Upper lobe of right lung (tissue), 1 donor: ENCODE measurements at regions not wholly inside any gene's neighbourhood (a gene's known extent, or its start where the extent isn't known, plus 50 kb on each side); places are given as distances from the start of the nearest gene placed in this dataset.

Experiments
- ATAC-seq: fragments of 200-7000 bp; cut with Tn5 transposase; one replicate; pipeline ENCODE4 v1.9.1; 2020; ENCODE audit warnings: mild to moderate bottlenecking, moderate library complexity
- DNase-seq: peaks from one replicate; pipeline ENCODE4 v3.0.0-alpha.2; 2020
- H3K27ac ChIP-seq: fragments of 200-600 bp; one replicate; pipeline ENCODE4 v1.8.0; 2022
- H3K27me3 ChIP-seq: fragments of 200-600 bp; one replicate; pipeline ENCODE4 v1.8.0; 2022; ENCODE audit warnings: mild to moderate bottlenecking
- H3K36me3 ChIP-seq: fragments of 200-600 bp; one replicate; pipeline ENCODE4 v1.8.0; 2022
- H3K4me1 ChIP-seq: fragments of 200-600 bp; one replicate; pipeline ENCODE4 v1.8.0; 2022
- H3K4me3 ChIP-seq: fragments of 200-600 bp; one replicate; pipeline ENCODE4 v1.8.0; 2022; ENCODE audit warnings: mild to moderate bottlenecking
- H3K9me3 ChIP-seq: fragments of 200-600 bp; one replicate; pipeline ENCODE4 v1.8.0; 2022
- intact Hi-C: fragments of 100-400 bp; cut with DNase I; formaldehyde crosslinking; loops from one replicate; pipeline ENCODE4 v1.11.0; 2022
- TF ChIP-seq, protein P1 (sequence below): fragments of 200-600 bp; IDR thresholded peaks from one replicate; pipeline ENCODE4 v1.8.0; 2022; ENCODE audit warnings: antibody characterized with exemption
- donor health status: DM: no; HTN: yes; CAD: no; lungs with severe emphysema.

DNA sequence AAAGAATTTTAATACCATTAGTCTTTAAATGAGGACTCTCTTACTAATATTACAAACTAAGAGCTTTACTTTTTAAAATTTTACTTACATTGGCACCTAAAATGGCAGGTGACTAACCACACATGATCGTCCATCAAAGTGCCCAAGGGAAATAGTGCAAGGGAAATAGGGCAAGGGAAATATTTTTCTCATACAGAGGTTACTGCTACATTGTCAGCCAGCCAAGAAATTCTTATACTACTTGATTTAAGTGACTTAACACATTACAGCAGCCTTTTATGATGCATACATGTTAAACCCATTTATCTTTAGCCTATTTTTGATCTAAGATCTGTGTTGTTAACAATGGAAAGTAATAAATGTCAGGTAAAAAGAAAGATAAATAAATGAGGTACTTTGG, 587.2 kb upstream of the PKDCC start:
- Histone ChIP-seq H3K4me3 (no peak overlapping the region), H3K4me1 (no peaks in the 10 kb centered on the region), H3K27ac (no peak overlapping the region), H3K36me3 (no peaks in the 10 kb centered on the region), H3K9me3 (no peaks in the 10 kb centered on the region), H3K27me3 (no peaks in the 10 kb centered on the region)
- no peak for DNase-seq
- ATAC-seq = no peak
- intact Hi-C loops = no loop called here
- TF ChIP-seq, protein P1, sequence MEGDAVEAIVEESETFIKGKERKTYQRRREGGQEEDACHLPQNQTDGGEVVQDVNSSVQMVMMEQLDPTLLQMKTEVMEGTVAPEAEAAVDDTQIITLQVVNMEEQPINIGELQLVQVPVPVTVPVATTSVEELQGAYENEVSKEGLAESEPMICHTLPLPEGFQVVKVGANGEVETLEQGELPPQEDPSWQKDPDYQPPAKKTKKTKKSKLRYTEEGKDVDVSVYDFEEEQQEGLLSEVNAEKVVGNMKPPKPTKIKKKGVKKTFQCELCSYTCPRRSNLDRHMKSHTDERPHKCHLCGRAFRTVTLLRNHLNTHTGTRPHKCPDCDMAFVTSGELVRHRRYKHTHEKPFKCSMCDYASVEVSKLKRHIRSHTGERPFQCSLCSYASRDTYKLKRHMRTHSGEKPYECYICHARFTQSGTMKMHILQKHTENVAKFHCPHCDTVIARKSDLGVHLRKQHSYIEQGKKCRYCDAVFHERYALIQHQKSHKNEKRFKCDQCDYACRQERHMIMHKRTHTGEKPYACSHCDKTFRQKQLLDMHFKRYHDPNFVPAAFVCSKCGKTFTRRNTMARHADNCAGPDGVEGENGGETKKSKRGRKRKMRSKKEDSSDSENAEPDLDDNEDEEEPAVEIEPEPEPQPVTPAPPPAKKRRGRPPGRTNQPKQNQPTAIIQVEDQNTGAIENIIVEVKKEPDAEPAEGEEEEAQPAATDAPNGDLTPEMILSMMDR = no peak

DNA sequence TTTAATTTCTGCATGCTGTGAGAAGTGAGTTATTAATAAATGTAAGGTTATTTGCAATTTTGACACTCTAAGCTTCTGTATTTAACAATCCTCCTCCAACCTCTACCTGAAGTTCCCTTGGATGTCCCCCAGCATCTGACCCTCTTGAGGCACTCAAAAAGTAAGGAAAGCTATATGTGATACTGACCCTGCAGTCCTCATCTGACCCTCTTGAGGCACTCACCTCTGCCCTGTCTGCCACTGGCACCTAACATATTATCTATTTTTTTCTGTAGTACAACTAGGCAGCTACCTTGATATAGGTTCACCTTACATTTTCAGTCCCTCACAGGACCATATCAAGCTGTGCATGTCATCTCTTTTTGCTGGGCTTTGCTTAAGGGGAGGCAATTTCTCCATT, 583.4 kb upstream of the PKDCC start:
- H3K9me3 ChIP-seq = no peaks in the 10 kb centered on the region
- intact Hi-C loops = no loop called here
- ATAC-seq (no peak), DNase-seq (no peak)
- no peak overlapping the region for H3K4me3 ChIP-seq
- TF ChIP-seq, protein P1 = no peak
- no peaks in the 10 kb centered on the region for H3K36me3 ChIP-seq
- H3K27me3 ChIP-seq = no peaks in the 10 kb centered on the region
- no peak overlapping the region for H3K27ac ChIP-seq
- H3K4me1 ChIP-seq = no peaks in the 10 kb centered on the region

DNA sequence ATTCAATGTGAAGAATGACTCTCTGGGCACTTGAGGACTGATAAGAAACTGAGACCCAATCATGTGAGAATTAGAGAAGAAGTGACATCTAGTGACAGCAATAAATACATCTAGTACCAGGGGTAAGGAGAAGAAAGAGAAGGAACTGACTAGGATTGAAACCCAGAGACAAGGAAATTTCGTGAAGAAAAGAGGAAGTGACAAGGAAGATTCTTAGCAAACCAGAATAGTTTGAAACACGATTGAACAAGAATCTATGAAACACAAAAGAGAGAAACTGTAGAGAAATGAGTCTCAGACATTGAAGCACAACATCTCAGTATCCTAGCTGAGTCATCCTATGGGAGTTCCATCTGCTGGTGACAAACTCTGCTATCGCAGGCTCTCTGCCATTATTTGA, 571.9 kb upstream of the PKDCC start:
- Histone ChIP-seq H3K4me3 (no peak overlapping the region), H3K27ac (no peak overlapping the region), H3K4me1 (no peaks in the 10 kb centered on the region), H3K36me3 (no peaks in the 10 kb centered on the region), H3K27me3 (no peaks in the 10 kb centered on the region), H3K9me3 (no peaks in the 10 kb centered on the region)
- intact Hi-C loops = no loop called here
- ATAC-seq (peak; percentile 71), DNase-seq (no peak)
- TF ChIP-seq, protein P1 = no peak

DNA sequence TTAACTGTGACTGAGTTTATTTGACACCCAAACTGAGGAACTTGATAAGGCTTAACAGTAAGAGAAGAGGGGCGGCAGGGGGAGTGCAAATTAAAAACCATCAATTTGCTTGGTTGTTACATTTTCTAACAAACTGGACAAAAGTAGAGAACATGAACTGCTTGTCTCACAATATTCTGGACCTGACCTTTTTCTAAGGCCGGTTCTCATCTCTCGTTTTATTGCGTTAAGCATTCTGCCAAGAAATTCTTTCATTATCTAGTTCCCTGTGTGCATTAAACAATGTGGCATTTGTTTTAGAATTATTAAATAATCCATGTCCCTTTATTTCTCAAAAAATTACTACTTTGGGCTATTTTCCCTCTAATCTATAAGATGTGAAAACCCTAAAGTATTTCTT, 565.2 kb upstream of the PKDCC start:
- no peak overlapping the region for H3K4me3 ChIP-seq
- TF ChIP-seq, protein P1 = no peak
- no peak for ATAC-seq
- no peak overlapping the region for H3K27ac ChIP-seq
- H3K36me3 ChIP-seq = no peaks in the 10 kb centered on the region
- intact Hi-C loops = no loop called here
- no peaks in the 10 kb centered on the region for H3K9me3 ChIP-seq
- H3K27me3 ChIP-seq = no peaks in the 10 kb centered on the region
- DNase-seq = no peak
- no peaks in the 10 kb centered on the region for H3K4me1 ChIP-seq

DNA sequence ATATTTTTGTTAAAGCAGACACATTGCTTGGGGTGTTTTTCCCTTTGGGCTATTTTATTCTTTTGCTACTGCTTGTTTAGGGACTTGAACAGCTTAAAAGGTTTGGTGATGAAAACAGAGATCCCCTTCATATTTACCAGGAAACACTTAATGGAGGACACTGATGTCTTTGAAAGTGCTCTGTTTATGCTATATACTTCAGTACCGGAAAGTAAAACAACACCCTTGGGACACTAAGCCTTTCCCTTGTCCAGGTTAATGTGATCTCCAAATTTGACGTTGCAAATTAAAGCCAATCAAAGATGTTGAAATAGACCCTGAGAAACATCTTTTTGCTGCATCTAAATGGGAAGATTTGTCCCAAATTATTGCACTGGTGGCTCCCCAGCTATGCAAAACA, 564.6 kb upstream of the PKDCC start:
- Histone ChIP-seq H3K36me3 (no peaks in the 10 kb centered on the region), H3K27ac (no peak overlapping the region), H3K9me3 (no peaks in the 10 kb centered on the region), H3K4me1 (no peaks in the 10 kb centered on the region), H3K27me3 (no peaks in the 10 kb centered on the region), H3K4me3 (no peak overlapping the region)
- no peak for DNase-seq
- TF ChIP-seq, protein P1 = no peak
- intact Hi-C loops = no loop called here
- no peak for ATAC-seq
